Breast epithelium (tissue), 4 donors: ENCODE measurements at regions not wholly inside any gene's neighbourhood (a gene's known extent, or its start where the extent isn't known, plus 50 kb on each side); places are given as distances from the start of the nearest gene placed in this dataset.

ENCODE experiments used
- DNase-seq, 2 donors: peaks; one replicate each; pipeline ENCODE4 v3.0.0-alpha.2; 2019; ENCODE audit warnings: low spot score in 2 of 2
- H3K27ac ChIP-seq, 2 donors: fragments of 200-600 bp; sonication (generic) in 1 of 2; one replicate each; pipeline ENCODE4 v1.5.1; 2016 to 2019; ENCODE audit warnings: mild to moderate bottlenecking in 1 of 2
- H3K27me3 ChIP-seq, 2 donors: fragments of 200-600 bp; sonication (generic) in 1 of 2; one replicate each; pipeline versions ENCODE4 v1.5.1 to v1.6.0; 2017 to 2019; ENCODE audit warnings: control low read depth in 1 of 2, mild to moderate bottlenecking in 1 of 2
- H3K36me3 ChIP-seq: fragments of 200-600 bp; one replicate; pipeline ENCODE4 v1.5.1; 2019
- H3K4me1 ChIP-seq, 2 donors: fragments of 200-600 bp; sonication (generic); one replicate each; pipeline ENCODE4 v1.5.1; 2016 to 2019; ENCODE audit warnings: control low read depth in 1 of 2
- H3K4me3 ChIP-seq, 3 donors: fragments of 200-600 bp; sonication (generic); 1 replicate in 2 of 3; 2 replicates in 1 of 3; pipeline ENCODE4 v1.5.1; 2016 to 2019; ENCODE audit warnings: mild to moderate bottlenecking in 3 of 3, moderate library complexity in 2 of 3
- H3K9me3 ChIP-seq, 2 donors: fragments of 200-600 bp; sonication (generic) in 1 of 2; one replicate each; pipeline ENCODE4 v1.5.1; 2016 to 2019; ENCODE audit warnings: control low read depth in 1 of 2
- POLR2A ChIP-seq: fragments of 450-650 bp; IDR thresholded peaks from one replicate; pipeline ENCODE4 v1.6.1; 2016; ENCODE audit warnings: antibody characterized with exemption, mild to moderate bottlenecking, moderate library complexity
- POLR2AphosphoS5 ChIP-seq, 3 donors: sonication (generic); formaldehyde crosslinking; IDR thresholded peaks; one replicate each; pipeline ENCODE4 v1.6.1; 2017; ENCODE audit warnings: antibody characterized with exemption in 3 of 3
- intact Hi-C: fragments of 100-400 bp; cut with DNase I; formaldehyde crosslinking; loops from one replicate; pipeline ENCODE4 v1.15.1; 2023; ENCODE audit warnings: low total_unique reads
- TF ChIP-seq, protein P1 (sequence below), 3 donors: fragments of 450-650 bp; IDR thresholded peaks; one replicate each; pipeline ENCODE4 v1.5.1; 2016 to 2017; ENCODE audit warnings: antibody characterized with exemption in 3 of 3, mild to moderate bottlenecking in 3 of 3, moderate library complexity in 3 of 3

DNA sequence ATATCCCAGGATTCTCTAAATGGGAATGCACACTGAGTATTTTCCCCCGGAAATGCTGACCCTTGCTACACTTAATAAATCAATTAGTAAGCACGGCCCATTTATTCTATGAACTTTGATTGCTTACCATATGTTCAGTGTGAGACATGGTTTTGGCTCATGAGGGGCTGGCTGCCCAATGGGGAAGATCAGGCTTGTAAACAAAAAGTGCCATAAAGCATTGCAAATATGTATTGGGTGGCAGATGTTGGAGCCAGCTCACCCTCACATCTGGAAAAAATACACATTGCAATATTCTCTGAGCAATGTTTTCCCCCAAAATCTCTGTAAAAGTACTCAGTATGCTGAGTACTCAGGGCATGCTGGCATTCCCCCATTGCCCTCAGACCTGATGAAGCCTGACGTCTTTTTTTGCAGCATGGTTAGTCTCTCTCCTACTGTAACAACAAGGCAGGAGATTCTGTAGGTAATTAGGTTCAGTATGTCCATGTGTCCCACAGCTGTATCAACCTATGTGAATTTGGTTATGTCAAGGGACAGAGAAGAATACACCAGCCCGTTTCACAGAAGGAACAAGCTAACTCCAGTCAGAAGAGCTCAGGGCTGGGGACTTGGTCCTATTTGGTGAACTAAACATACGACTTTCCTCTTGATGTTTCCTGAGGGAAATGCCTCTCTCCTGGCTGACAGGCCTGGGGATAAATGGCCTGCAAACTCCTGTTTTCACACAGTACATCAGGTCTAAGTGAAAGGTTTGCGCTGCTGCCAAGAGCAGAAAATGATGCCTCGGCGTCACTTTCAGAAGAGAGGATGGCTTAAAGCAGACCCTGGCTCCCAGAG is 202.4 kb downstream of the INSIG2 start:
- H3K4me3 ChIP-seq: no peak overlapping the region
- H3K9me3 ChIP-seq: no peaks in the 10 kb centered on the region
- H3K36me3 ChIP-seq: no peaks in the 10 kb centered on the region
- intact Hi-C loops: no loop called here
- no peak for TF ChIP-seq POLR2A
- TF ChIP-seq POLR2AphosphoS5 (IDR thresholded peaks at IDR 0.05): no peak
- TF ChIP-seq, protein P1, sequence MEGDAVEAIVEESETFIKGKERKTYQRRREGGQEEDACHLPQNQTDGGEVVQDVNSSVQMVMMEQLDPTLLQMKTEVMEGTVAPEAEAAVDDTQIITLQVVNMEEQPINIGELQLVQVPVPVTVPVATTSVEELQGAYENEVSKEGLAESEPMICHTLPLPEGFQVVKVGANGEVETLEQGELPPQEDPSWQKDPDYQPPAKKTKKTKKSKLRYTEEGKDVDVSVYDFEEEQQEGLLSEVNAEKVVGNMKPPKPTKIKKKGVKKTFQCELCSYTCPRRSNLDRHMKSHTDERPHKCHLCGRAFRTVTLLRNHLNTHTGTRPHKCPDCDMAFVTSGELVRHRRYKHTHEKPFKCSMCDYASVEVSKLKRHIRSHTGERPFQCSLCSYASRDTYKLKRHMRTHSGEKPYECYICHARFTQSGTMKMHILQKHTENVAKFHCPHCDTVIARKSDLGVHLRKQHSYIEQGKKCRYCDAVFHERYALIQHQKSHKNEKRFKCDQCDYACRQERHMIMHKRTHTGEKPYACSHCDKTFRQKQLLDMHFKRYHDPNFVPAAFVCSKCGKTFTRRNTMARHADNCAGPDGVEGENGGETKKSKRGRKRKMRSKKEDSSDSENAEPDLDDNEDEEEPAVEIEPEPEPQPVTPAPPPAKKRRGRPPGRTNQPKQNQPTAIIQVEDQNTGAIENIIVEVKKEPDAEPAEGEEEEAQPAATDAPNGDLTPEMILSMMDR (IDR thresholded peaks at IDR 0.05): no peak
- H3K27me3 ChIP-seq: no peaks in the 10 kb centered on the region
- no peaks in the 10 kb centered on the region for H3K4me1 ChIP-seq
- DNase-seq: no peak
- H3K27ac ChIP-seq: no peak overlapping the region

DNA sequence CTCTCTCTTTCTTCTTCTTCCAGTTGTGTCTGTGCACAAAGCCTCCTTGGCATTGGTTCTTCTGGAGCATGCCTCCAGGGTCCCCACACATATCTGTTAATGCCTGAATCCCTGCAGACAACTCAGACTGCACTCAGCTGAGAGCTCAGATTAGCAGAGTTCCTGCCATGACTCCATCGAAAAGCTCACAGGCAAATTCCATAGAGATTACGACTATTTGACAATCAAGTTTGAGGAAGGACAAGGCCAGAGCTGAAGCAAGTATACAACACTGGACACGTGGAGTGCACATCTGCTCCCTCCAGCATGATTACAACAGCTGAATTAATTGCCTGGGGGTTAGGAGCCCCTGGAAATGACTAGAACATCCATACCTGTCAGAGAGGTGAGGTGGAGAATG is 190.7 kb downstream of the INSIG2 start:
- Histone ChIP-seq H3K27me3 (peaks cover 0 to 6% of the 10 kb centered on the region in 2 donors), H3K4me3 (no peak overlapping the region), H3K27ac (no peak overlapping the region), H3K36me3 (no peaks in the 10 kb centered on the region), H3K9me3 (no peaks in the 10 kb centered on the region), H3K4me1 (no peaks in the 10 kb centered on the region)
- TF ChIP-seq POLR2AphosphoS5 (IDR thresholded peaks at IDR 0.05) (no peak), POLR2A (no peak)
- TF ChIP-seq, protein P1 (IDR thresholded peaks at IDR 0.05): no peak
- intact Hi-C loops: no loop called here
- no peak for DNase-seq

DNA sequence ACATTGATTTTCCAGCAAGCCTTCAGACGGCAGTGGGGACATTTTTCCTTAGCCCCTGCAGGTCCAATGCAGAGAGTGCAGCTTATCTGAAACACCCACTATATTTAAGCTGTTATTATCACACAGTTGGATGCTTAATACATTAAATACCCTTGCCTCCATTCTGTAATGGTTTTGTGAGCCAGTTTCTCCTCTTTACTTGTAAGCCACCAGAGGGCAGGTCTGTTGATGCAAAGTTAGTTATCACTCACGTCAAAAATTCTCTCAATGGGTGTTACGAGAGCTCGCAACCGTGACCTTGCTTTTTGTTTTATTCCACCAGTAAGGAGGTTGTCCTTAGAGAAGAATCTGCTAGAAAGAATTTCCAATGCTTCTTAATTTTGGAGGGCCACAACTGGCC is 189.8 kb downstream of the INSIG2 start:
- Histone ChIP-seq H3K27me3 (peaks cover 0 to 6% of the 10 kb centered on the region in 2 donors), H3K27ac (no peak overlapping the region), H3K4me3 (no peak overlapping the region), H3K9me3 (no peaks in the 10 kb centered on the region), H3K4me1 (no peaks in the 10 kb centered on the region), H3K36me3 (no peaks in the 10 kb centered on the region)
- DNase-seq: no peak
- TF ChIP-seq POLR2AphosphoS5 (IDR thresholded peaks at IDR 0.05): no peak
- no peak for TF ChIP-seq POLR2A
- TF ChIP-seq, protein P1 (IDR thresholded peaks at IDR 0.05): no peak
- intact Hi-C loops: no loop called here

DNA sequence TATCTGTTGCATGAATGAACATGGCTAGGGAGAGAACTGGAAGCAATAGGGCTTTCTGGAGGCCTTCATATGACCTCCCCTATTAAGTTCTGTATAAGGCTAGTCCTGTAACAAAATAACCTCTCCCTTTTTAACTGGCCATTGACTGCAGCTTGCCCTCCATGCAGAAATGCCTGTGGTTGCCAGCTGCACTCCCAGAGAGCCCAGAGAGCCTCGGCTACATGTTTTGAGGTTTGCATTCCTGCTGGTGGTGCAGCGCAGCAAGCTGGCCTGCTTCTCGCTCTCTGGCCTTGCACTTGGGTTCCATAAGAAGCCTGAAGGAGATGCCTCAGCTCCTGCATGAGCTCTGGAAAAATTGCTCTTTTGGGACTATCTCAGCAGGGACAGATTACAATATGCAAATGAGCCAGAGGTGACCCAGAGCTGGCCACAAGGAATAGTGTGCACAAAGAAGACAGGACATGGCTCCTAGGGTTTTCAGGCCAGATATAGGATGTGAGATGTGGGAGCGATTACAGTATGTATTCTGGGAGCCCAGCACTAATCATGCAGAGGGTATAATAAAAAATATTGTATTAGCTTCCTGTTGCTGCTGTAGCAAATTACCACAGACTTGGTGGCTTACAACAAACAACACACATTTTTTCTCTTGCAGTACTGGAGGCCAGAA is 186.7 kb downstream of the INSIG2 start:
- TF ChIP-seq POLR2AphosphoS5 (IDR thresholded peaks at IDR 0.05): no peak
- TF ChIP-seq POLR2A: no peak
- TF ChIP-seq, protein P1 (IDR thresholded peaks at IDR 0.05): no peak
- H3K4me3 ChIP-seq: no peak overlapping the region
- intact Hi-C loops: no loop called here
- no peak for DNase-seq
- H3K27ac ChIP-seq: no peak overlapping the region
- peaks cover 0 to 4% of the 10 kb centered on the region in 2 donors for H3K27me3 ChIP-seq
- no peaks in the 10 kb centered on the region for H3K9me3 ChIP-seq
- no peaks in the 10 kb centered on the region for H3K4me1 ChIP-seq
- no peaks in the 10 kb centered on the region for H3K36me3 ChIP-seq

DNA sequence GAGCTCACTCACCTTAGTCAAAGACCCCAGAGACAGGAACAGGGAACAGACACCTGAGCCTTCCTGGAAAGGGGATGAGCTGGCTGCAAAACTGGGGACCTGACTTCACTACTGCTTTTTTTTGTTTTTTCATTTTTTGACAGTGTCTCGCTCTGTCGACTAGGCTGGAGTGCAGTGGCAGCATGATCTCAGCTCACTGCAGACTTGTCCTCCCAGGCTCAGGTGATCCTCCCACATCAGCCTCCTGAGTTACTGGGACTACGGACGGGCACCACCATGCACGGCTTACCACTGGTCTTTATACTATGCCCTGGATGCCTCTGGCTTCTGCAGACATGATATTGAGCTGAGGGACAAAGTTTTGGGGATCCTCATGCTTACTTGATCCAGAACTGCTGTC is 184.1 kb downstream of the INSIG2 start:
- H3K27me3 ChIP-seq: peaks cover 0 to 4% of the 10 kb centered on the region in 2 donors
- TF ChIP-seq POLR2A (no peak), POLR2AphosphoS5 (IDR thresholded peaks at IDR 0.05) (no peak)
- TF ChIP-seq, protein P1 (IDR thresholded peaks at IDR 0.05): no peak
- no peak overlapping the region for H3K27ac ChIP-seq
- no peak overlapping the region for H3K4me3 ChIP-seq
- H3K9me3 ChIP-seq: no peaks in the 10 kb centered on the region
- DNase-seq: no peak
- intact Hi-C loops: no loop called here
- H3K36me3 ChIP-seq: no peaks in the 10 kb centered on the region
- H3K4me1 ChIP-seq: no peaks in the 10 kb centered on the region
